GM19351 (cell line): ENCODE measurements at regions not wholly inside any gene's neighbourhood (a gene's known extent, or its start where the extent isn't known, plus 50 kb on each side); places are given as distances from the start of the nearest gene placed in this dataset.
"Not testable (repeated sequence)": the region's sequence is repeated elsewhere in the genome, so short reads cannot be mapped to it uniquely, and the experiment has no call there.

Source experiments
- ATAC-seq: cut with Tn5 transposase; IDR thresholded peaks from one replicate; pipeline ENCODE4 v1.9.1; 2021; ENCODE audit warnings: mild to moderate bottlenecking, moderate library complexity; ENCODE audit not compliant: unreplicated experiment

DNA sequence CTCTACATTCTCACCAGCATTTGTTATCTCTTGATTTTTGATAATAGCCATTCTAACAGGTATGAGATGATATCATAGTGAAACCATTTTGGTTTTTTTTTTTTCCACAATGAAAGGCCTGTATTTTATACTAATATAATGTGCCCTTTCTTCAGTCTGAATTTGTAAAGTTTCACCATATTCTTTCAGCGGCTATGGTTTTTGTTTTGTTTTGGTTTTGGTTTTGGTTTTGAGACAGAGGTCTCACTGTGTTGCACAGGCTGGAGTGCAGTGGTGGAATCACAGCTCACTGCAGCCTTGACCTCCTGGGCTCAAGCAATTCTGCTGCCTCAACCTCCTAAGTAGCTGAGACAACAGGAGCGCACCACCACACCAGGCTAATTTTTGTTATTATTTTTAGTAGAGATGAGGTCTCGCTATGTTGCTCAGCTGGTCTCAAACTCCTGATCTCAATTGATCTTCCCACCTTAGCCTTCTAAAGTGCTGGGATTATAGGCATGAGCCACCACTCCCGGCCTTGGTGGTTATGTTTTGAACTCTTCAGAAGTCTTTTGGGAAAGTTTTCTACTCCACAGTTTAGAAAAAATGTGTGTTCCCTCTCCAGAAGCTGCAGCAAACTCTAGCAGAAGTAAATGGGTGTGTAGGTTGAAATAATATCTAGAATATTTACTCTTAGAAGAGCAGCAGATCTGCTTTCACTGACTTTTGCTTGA lies 110.2 kb upstream of the UMPS start:
- no peak for ATAC-seq

- no peak for ATAC-seq
Observed at GRCh38 chr3:124620600-124621063, 109.6 kb upstream of the UMPS start.

DNA sequence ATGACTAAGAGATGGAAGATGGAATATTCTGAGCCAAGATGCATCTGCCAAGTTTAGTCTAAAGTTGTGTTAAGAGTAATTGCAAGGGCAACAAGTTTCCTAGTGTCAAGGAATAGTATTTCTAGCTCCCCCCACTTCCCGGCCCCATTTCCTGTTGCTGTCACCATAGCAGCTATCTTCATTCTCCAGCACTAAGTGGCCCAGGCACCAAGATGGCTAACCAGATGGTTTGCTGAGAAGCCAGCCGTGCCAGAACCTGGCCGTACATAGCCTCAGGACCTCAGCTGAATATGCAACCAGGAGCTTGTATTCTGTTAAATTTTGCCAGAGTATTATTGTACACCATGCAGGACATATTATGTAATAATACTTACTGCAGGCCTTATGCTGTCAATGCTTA lies 108.8 kb upstream of the UMPS start:
- no peak for ATAC-seq

- ATAC-seq, result no peak
Observed at GRCh38 chr3:124625074-124625473, 105.2 kb upstream of the UMPS start.

GRCh38 chr3:124627501-124627908 lies 102.7 kb upstream of the UMPS start:
- ATAC-seq, result no peak

GRCh38 chr3:124628863-124629262 lies 101.4 kb upstream of the UMPS start:
- ATAC-seq, result no peak

DNA sequence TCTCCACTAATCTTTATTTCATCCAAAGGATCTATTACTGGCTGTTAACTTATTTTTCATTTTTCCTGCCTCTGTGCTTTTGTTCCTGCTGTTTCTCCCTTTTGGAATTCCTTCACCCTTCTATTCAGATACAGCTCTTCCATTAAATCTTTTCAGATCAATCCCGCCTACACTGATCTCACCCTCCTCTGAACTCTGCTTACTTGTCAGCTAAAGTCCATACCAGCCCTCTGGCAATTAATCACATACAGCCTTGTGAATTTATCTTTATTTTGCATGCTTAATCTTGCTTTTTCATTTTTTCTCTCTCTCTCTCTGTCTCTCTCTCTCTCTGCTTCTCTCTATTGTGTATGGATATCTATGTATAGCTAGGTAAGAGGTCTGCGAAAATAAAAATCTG lies 100.8 kb upstream of the UMPS start:
- ATAC-seq, result no peak

DNA sequence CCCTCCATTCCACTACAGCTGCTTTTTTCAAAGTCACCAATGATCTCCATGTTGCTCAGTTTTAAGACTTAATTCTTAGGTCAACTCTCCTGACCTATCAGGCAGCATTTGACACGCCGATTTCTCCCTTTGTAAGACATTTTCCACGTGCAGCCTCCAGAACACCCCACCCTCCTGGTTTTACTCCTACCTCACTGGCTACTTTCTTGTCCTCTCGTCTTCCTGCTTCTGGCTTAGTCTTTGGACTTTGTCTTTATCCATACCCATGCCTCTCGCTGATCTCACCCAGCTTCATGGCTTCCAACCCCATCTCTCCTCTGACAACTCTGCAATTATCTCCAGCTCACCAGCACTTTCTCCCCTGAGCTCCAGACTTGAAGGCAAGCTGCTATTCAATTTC lies 99.3 kb upstream of the UMPS start:
- no peak for ATAC-seq

DNA sequence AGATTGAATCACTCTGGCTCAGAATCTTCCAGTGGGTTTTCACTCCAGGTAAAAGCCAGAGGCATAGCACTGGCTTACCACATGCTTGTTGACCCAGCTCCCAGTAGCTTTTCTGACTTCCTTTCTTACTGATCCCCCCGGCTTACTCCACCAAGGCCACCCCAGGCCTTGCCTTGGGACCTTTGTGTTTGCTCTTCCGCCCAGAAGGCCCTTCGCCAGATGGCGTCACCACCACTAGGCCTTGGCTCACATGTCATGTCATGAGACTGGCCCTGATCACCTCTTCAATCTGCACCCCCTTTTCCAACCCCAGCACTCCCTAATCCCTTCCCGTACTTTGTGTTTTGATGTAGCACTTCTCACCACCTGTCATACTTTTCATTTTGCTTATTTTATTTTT lies 98.5 kb upstream of the UMPS start:
- ATAC-seq, result no peak

GRCh38 chr3:124632566-124633140 lies 97.6 kb upstream of the UMPS start:
- ATAC-seq, result no peak

DNA sequence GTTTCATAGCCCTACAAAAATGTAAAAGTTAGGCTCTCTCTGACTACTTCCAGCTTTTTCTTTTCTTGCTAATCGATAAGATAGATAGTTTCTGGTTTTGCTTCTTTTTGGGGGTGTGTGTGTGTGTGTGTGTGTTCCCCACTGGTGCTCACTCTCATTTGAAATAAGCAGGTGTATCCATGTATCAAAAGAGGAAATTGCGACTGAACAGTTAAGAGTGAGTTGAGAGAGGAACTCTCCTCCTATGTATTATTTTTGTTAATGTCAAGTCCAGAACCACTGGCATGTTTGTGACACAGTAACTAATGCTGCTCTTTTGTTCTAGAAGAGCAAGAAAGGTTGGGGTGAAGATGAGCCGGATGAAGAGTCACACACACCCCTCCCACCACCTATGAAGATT lies 96.7 kb upstream of the UMPS start:
- ATAC-seq, result no peak

DNA sequence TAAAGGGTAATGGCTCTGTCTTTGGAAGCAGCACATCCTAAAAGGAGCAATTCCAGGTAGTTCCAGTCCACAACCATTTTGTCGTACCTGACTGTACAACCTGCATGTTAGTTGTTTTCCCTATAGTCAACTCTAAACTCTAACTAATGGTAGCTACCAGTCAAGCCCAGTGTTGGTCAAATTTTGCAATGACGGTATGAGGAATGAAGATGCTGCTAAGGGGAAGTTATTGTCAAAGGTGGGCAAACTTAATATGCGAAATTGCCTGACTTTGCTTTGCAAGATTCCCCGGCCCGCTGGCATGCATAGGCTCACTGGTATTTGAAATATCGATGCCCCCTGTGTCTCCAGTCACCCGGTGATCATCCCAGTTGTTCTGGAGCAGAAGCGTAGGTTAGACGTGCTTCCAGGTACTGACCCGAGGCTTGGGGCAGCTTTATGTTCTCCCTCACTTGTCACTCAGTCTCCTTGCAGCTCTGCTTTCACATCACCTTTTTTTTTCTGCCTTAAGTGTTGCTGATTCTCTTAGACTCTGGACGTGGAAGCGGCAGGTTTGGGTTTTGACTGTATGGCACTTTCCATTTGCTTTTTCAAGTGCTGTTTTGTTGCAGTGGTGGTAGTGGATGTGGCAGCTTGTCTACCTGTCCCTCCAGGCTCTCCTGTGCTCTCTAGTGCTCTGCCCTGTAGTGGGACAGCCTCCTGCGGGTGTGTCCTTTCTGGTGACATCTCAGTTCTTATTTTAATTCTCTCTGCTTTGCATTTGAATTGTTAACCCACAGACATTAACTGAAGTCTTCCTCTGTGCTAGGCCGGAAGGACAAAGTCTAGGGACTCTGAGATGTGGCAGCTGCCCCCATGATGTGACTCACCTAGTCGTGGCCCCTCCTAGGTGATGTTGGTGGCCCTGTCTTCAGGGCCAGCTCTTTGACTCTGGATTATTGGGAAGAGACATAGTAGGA lies 95.8 kb upstream of the UMPS start:
- ATAC-seq, result peak; percentile 48

DNA sequence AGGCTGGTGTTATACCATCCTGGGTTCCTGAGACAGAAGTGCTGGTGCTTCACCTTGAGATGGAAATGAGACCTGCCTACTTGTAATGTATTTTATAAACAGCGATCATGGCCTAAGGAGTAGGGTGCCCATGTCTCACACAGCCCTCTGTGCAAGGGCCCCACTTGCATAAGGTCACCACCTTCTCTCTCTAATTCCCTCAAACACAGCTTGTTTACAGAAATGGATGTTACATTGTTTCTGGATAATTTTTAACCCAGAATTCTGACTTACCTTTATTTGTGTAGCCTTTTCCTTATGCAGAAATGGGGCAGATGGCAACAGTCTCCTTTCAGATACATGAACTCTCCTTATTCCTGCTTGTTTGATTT lies 95.1 kb upstream of the UMPS start:
- no peak for ATAC-seq

GRCh38 chr3:124636101-124636862 lies 94.0 kb upstream of the UMPS start:
- ATAC-seq, result no peak

GRCh38 chr3:124636863-124637296 lies 93.4 kb upstream of the UMPS start:
- ATAC-seq, result no peak

DNA sequence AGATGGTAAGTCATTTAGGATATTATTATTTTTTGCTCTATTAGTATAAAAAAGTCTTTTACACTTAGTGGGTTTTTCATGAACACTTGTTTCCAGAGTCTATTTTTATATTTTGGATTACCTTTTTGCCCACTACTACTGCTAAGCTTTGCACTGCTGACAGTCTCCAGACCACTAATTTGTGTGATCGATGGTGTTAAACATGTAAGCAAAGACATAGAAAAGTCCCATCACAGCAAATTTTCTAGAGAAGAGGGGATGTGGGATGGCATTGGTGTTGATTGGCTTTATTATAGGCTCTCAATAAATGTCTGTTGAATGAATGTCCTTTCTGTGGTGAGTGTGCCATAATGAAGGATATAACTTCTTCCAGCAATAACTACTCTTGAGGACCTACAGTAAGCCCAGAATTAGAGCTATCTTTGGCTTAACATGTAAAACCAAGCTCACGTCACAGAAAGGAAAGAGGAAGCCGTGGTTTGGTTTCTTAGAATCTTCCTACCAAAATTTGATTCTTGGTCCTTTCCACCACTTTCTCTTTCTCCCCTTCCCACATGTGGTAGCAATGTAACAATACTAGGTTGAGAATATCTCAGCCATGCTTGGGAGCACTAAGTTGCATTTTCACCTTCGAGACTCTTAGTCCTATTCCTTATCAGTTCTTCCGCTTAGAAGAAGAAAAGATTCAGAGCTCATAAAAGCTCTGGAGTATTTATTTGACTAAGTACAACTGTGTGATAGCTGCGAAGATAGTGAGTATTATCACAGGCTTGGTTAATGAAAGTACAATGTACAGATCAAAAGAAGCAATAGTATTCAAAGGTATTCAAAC lies 90.6 kb upstream of the UMPS start:
- peak; percentile 61 for ATAC-seq

GRCh38 chr3:124640635-124641306 lies 89.5 kb upstream of the UMPS start:
- ATAC-seq, result no peak

- ATAC-seq, result no peak
Observed at GRCh38 chr3:124643453-124643852, 86.8 kb upstream of the UMPS start.

GRCh38 chr3:124646186-124646585 lies 84.1 kb upstream of the UMPS start:
- not testable (repeated sequence) for ATAC-seq
